A549 (cell line): ENCODE measurements at regions not wholly inside any gene's neighbourhood (a gene's known extent, or its start where the extent isn't known, plus 50 kb on each side); places are given as distances from the start of the nearest gene placed in this dataset.

Source experiments
- ATAC-seq, 2 experiments: fragments of 200-7000 bp in 1 of 2; fragments of >200 bp in 1 of 2; cut with Nextera tagmentation in 1 of 2; cut with Tn5 transposase in 1 of 2; 3 replicates each; pipeline versions ENCODE4 v1.8.0 to v1.9.1; 2018 to 2020; ENCODE audit warnings: mild to moderate bottlenecking in 1 of 2, moderate library complexity in 1 of 2
- CTCF ChIA-PET: fragments of 300-600 bp; sonication (Branson Sonifier 250); formaldehyde crosslinking; extraction: SDS; loops from one replicate; lab custom pipeline; 2021; ENCODE audit warnings: antibody characterized with exemption, inconsistent platforms; lab: Yijun Ruan, JAX
- POLR2A ChIA-PET: fragments of 350-600 bp; formaldehyde crosslinking; extraction: SDS; loops from one replicate; lab custom pipeline; 2021; ENCODE audit warnings: antibody characterized with exemption, inconsistent platforms; lab: Yijun Ruan, JAX
- DNase-seq, 2 experiments: peaks; one replicate each; pipeline versions ENCODE4 v3.0.0 to v3.0.0-alpha.2; 2011 to 2016; ENCODE audit warnings: low read depth in 1 of 2, low spot score in 1 of 2
- FAIRE-seq: peaks from 2 replicates; lab custom pipeline; 2011; peaks lifted over from hg19 to GRCh38; lab: Jason Lieb, UNC
- H3K27ac ChIP-seq, 2 experiments: fragments of >200 bp; sonication (Bioruptor Twin); formaldehyde crosslinking; 3 replicates each; pipeline ENCODE4 v1.5.1; 2016 to 2017
- H3K4me1 ChIP-seq: fragments of >200 bp; sonication (Bioruptor Twin); formaldehyde crosslinking; 3 replicates; pipeline ENCODE4 v1.6.1; 2016
- H3K4me2 ChIP-seq: fragments of >200 bp; sonication (Bioruptor Twin); formaldehyde crosslinking; 3 replicates; pipeline ENCODE4 v1.6.1; 2016
- H3K4me3 ChIP-seq: fragments of >200 bp; sonication (Bioruptor Twin); formaldehyde crosslinking; 3 replicates; pipeline ENCODE4 v1.5.1; 2016
- H3K9me3 ChIP-seq: fragments of >200 bp; sonication (Bioruptor Twin); formaldehyde crosslinking; 3 replicates; pipeline ENCODE4 v1.6.1; 2016
- BHLHE40 ChIP-seq: IDR thresholded peaks from 2 replicates; pipeline ENCODE4 v1.6.1; 2012; ENCODE audit warnings: low read depth, low read length, inconsistent platforms
- CBX8 ChIP-seq: fragments of 200-600 bp; sonication (generic); IDR thresholded peaks from 2 replicates; pipeline ENCODE4 v1.6.1; 2016
- CEBPB ChIP-seq, 2 experiments: fragments of >200 bp in 1 of 2; sonication (Bioruptor Twin) in 1 of 2; formaldehyde crosslinking in 1 of 2; IDR thresholded peaks; 2 replicates each; pipeline ENCODE4 v1.6.1; 2012 to 2016
- CHD4 ChIP-seq: fragments of 200-600 bp; sonication (generic); IDR thresholded peaks from 2 replicates; pipeline ENCODE4 v1.6.1; 2016; ENCODE audit warnings: antibody characterized with exemption, mild to moderate bottlenecking, borderline replicate concordance
- EHF ChIP-seq: fragments of 250-450 bp; sonication (Bioruptor Pico); IDR thresholded peaks from 2 replicates; pipeline ENCODE4 v1.5.0; 2020; ENCODE audit warnings: mild to moderate bottlenecking
- ESRRA ChIP-seq: fragments of 150-350 bp; IDR thresholded peaks from 2 replicates; pipeline ENCODE4 v1.6.1; 2014; ENCODE audit warnings: mild to moderate bottlenecking, low read length, borderline replicate concordance
- FOSB ChIP-seq: fragments of 250-450 bp; sonication (Bioruptor Pico); IDR thresholded peaks from 2 replicates; pipeline ENCODE4 v1.5.0; 2020; ENCODE audit warnings: mild to moderate bottlenecking, moderate library complexity
- FOXS1 ChIP-seq: fragments of 250-450 bp; sonication (Bioruptor Pico); IDR thresholded peaks from 2 replicates; pipeline ENCODE4 v1.5.0; 2020; ENCODE audit warnings: mild to moderate bottlenecking, moderate library complexity
- HDAC2 ChIP-seq: fragments of 200-600 bp; sonication (generic); IDR thresholded peaks from 2 replicates; pipeline ENCODE4 v1.6.1; 2016
- HOXA7 ChIP-seq: fragments of 250-450 bp; sonication (Bioruptor Pico); IDR thresholded peaks from 2 replicates; pipeline ENCODE4 v1.5.0; 2020; ENCODE audit warnings: mild to moderate bottlenecking, moderate library complexity
- HOXB13 ChIP-seq: fragments of 250-450 bp; sonication (Bioruptor Pico); IDR thresholded peaks from 2 replicates; pipeline ENCODE4 v1.5.0; 2020; ENCODE audit warnings: low read depth, mild to moderate bottlenecking, moderate library complexity
- HOXB5 ChIP-seq: fragments of 250-450 bp; sonication (Bioruptor Pico); IDR thresholded peaks from 2 replicates; pipeline ENCODE4 v1.5.0; 2020; ENCODE audit warnings: mild to moderate bottlenecking, moderate library complexity
- JUN ChIP-seq, 2 experiments: fragments of >200 bp; sonication (Bioruptor Twin); formaldehyde crosslinking; IDR thresholded peaks; 2 replicates in 1 of 2; 3 replicates in 1 of 2; pipeline ENCODE4 v1.6.1; 2016 to 2017
- KDM5A ChIP-seq: fragments of 200-600 bp; sonication (generic); IDR thresholded peaks from 2 replicates; pipeline ENCODE4 v1.6.1; 2016; ENCODE audit warnings: antibody characterized with exemption, mild to moderate bottlenecking
- MYC ChIP-seq: IDR thresholded peaks from 2 replicates; pipeline ENCODE4 v1.6.1; 2012; ENCODE audit warnings: mild to moderate bottlenecking, inconsistent platforms, low read length, improper control_type of control experiment, borderline replicate concordance
- NFE2L2 ChIP-seq: fragments of 150-350 bp; conservative IDR thresholded peaks from 2 replicates; pipeline ENCODE4 v1.6.1; 2014; ENCODE audit warnings: low read length
- NR3C1 ChIP-seq: fragments of >200 bp; sonication (Bioruptor Twin); formaldehyde crosslinking; IDR thresholded peaks from 3 replicates; pipeline ENCODE4 v1.6.1; 2017
- RAD21 ChIP-seq, 2 experiments: fragments of >200 bp in 1 of 2; sonication (Bioruptor Twin) in 1 of 2; formaldehyde crosslinking in 1 of 2; IDR thresholded peaks in 1 of 2; conservative IDR thresholded peaks in 1 of 2; 2 replicates in 1 of 2; 3 replicates in 1 of 2; pipeline ENCODE4 v1.6.1; 2012 to 2018; ENCODE audit warnings: inconsistent platforms in 1 of 2
- RFX5 ChIP-seq: fragments of 450-650 bp; IDR thresholded peaks from 2 replicates; pipeline ENCODE4 v1.7.1; 2014; ENCODE audit warnings: antibody characterized with exemption, mild to moderate bottlenecking, moderate library complexity
- RNF2 ChIP-seq: fragments of 200-600 bp; sonication (generic); IDR thresholded peaks from 2 replicates; pipeline ENCODE4 v1.6.1; 2016; ENCODE audit warnings: low read depth, mild to moderate bottlenecking, antibody characterized with exemption, moderate library complexity, borderline replicate concordance
- TFCP2L1 ChIP-seq: fragments of 250-450 bp; sonication (Bioruptor Pico); IDR thresholded peaks from 2 replicates; pipeline ENCODE4 v1.5.0; 2021; ENCODE audit warnings: mild to moderate bottlenecking
- TP53 ChIP-seq: fragments of 250-450 bp; sonication (Bioruptor Pico); IDR thresholded peaks from 2 replicates; pipeline ENCODE4 v1.5.0; 2021; ENCODE audit warnings: mild to moderate bottlenecking, moderate library complexity
- ZC3H11A ChIP-seq: fragments of 450-650 bp; IDR thresholded peaks from 2 replicates; pipeline ENCODE4 v1.6.1; 2014; ENCODE audit warnings: antibody characterized with exemption, mild to moderate bottlenecking
- ZFP36 ChIP-seq: fragments of 450-650 bp; IDR thresholded peaks from 2 replicates; pipeline ENCODE4 v1.6.1; 2014; ENCODE audit warnings: borderline replicate concordance; ENCODE audit not compliant: partially characterized antibody
- WGBS: methylation state at CpG from one replicate; pipeline ENCODE4 v1.1.6; 2017; ENCODE audit errors: missing lambda C conversion rate; 5-methylcytosine and 5-hydroxymethylcytosine counted together
- TF ChIP-seq, protein P1 (sequence below): IDR thresholded peaks from 2 replicates; pipeline ENCODE4 v1.6.1; 2012
- TF ChIP-seq, protein P2 (sequence below): fragments of 250-450 bp; sonication (Bioruptor Pico); IDR thresholded peaks from 2 replicates; pipeline ENCODE4 v1.5.0; 2021; ENCODE audit warnings: mild to moderate bottlenecking, moderate library complexity, borderline replicate concordance
- TF ChIP-seq, protein P3 (sequence below): fragments of >200 bp; sonication (Bioruptor Twin); formaldehyde crosslinking; IDR thresholded peaks from 3 replicates; pipeline ENCODE4 v1.6.1; 2016
- TF ChIP-seq, protein P4 (sequence below): fragments of 200-600 bp; sonication (generic); IDR thresholded peaks from 2 replicates; pipeline ENCODE4 v1.6.1; 2016; ENCODE audit warnings: antibody characterized with exemption, mild to moderate bottlenecking, moderate library complexity

DNA sequence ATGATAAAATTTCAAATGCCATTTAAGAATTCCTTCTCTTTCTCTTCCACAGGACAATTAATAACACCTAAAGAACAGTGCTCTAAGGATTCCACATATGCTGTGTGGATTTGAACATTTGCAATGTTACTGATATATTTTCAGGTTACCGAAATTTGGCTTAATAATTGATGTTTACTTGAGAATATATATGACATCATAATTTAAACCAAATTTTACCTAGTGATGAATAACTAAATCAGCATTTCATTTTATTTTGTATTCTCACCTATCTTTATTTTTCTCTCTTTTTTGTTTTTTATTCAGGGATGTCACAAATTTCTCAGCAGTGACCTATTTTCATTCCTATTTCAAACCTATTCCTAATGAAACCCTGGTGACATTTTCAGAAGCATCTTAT, 429.6 kb downstream of the SLCO4C1 start:
- POLR2A ChIA-PET, result no interaction called here
- Histone ChIP-seq H3K4me1 (no peaks in the 10 kb centered on the region), H3K27ac (no peak overlapping the region), H3K4me2 (no peak overlapping the region), H3K9me3 (0 out of 3 replicates have a peak, but pooled peaks cover 3% of the 10 kb centered on the region), H3K4me3 (no peak overlapping the region)
- DNase-seq (no peak), FAIRE-seq (no peak), ATAC-seq (no peak)
- WGBS, result 10% methylated on average over 1 of the region's 1 CpG
- CTCF ChIA-PET, result no interaction called here
- no peak for TF ChIP-seq HOXA7
- TF ChIP-seq ZFP36, result no peak
- TF ChIP-seq FOXS1 (CRISPR knock-in tag), result no peak
- TF ChIP-seq, protein P1, sequence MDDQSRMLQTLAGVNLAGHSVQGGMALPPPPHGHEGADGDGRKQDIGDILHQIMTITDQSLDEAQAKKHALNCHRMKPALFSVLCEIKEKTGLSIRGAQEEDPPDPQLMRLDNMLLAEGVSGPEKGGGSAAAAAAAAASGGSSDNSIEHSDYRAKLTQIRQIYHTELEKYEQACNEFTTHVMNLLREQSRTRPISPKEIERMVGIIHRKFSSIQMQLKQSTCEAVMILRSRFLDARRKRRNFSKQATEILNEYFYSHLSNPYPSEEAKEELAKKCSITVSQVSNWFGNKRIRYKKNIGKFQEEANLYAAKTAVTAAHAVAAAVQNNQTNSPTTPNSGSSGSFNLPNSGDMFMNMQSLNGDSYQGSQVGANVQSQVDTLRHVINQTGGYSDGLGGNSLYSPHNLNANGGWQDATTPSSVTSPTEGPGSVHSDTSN, result no peak
- TF ChIP-seq CBX8, result no peak
- TF ChIP-seq, protein P2, sequence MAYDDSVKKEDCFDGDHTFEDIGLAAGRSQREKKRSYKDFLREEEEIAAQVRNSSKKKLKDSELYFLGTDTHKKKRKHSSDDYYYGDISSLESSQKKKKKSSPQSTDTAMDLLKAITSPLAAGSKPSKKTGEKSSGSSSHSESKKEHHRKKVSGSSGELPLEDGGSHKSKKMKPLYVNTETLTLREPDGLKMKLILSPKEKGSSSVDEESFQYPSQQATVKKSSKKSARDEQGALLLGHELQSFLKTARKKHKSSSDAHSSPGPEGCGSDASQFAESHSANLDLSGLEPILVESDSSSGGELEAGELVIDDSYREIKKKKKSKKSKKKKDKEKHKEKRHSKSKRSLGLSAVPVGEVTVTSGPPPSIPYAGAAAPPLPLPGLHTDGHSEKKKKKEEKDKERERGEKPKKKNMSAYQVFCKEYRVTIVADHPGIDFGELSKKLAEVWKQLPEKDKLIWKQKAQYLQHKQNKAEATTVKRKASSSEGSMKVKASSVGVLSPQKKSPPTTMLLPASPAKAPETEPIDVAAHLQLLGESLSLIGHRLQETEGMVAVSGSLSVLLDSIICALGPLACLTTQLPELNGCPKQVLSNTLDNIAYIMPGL (CRISPR knock-in tag), result no peak
- TF ChIP-seq RFX5, result no peak
- no peak for TF ChIP-seq ESRRA
- no peak for TF ChIP-seq HDAC2
- TF ChIP-seq CHD4, result no peak
- TF ChIP-seq, protein P3, sequence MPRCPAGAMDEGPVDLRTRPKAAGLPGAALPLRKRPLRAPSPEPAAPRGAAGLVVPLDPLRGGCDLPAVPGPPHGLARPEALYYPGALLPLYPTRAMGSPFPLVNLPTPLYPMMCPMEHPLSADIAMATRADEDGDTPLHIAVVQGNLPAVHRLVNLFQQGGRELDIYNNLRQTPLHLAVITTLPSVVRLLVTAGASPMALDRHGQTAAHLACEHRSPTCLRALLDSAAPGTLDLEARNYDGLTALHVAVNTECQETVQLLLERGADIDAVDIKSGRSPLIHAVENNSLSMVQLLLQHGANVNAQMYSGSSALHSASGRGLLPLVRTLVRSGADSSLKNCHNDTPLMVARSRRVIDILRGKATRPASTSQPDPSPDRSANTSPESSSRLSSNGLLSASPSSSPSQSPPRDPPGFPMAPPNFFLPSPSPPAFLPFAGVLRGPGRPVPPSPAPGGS, result no peak
- TF ChIP-seq MYC, result no peak
- no peak for TF ChIP-seq RNF2
- no peak for TF ChIP-seq CEBPB (IDR thresholded peaks at IDR 0.05)
- TF ChIP-seq KDM5A, result no peak

DNA sequence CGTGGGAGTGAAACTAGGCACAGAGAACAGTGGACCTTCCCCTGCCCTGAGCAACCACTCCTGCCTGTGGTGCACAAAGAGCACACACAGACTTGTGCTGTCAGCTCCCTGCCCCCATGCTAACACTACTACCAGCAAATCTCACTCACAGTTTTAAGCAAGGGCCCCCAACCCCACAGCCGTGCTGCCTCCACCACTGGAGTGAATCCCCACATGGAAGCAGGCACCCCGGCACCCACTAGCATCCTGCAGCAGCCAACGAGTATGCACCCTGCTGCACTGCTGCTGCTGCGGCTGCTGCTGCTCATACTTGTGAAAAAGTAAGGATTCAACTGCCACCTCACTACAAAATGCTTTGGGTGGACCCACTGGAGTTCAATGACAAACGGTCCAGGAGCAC, 435.5 kb downstream of the SLCO4C1 start:
- no peak for TF ChIP-seq NFE2L2
- TF ChIP-seq TFCP2L1 (CRISPR knock-in tag), result no peak
- TF ChIP-seq FOSB (CRISPR knock-in tag), result no peak
- no peak for TF ChIP-seq RAD21 (conservative IDR thresholded peaks at IDR 0.05 in 1 of 2, IDR thresholded peaks at IDR 0.05 in 1 of 2)
- TF ChIP-seq CEBPB (IDR thresholded peaks at IDR 0.05), result no peak
- Histone ChIP-seq H3K4me2 (no peak overlapping the region), H3K4me3 (no peak overlapping the region), H3K4me1 (no peaks in the 10 kb centered on the region), H3K27ac (no peak overlapping the region), H3K9me3 (0 out of 3 replicates have a peak, but pooled peaks cover 3% of the 10 kb centered on the region)
- ChIA-PET CTCF (no interaction called here), POLR2A (no interaction called here)
- FAIRE-seq (no peak), ATAC-seq (no peak), DNase-seq (no peak)
- WGBS, result 31% methylated on average over 5 of the region's 6 CpGs

DNA sequence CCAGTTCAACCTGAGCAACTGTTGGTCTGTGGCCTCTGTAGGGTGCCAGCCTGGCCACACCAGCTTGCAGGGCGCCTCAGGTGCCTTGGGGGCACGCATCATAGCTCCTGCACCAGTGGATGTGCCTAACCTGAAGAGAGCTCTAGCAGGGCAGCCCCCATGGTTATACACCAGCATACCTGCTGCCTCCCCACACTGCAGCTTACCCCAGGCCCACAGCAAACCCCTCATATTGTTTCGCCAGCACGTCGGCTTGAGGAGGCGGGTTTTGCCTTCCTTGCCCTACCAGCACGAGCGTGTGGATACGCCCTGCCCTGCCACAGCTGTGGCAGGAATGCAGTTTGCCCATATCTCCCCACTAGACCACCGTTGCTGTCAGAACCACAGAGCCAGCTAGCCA, 435.9 kb downstream of the SLCO4C1 start:
- 0 out of 3 replicates have a peak, but pooled peaks cover 3% of the 10 kb centered on the region for H3K9me3 ChIP-seq
- 54% methylated on average over 8 of the region's 10 CpGs for WGBS
- DNase-seq (no peak), ATAC-seq (no peak), FAIRE-seq (no peak)
- no peak overlapping the region for H3K4me3 ChIP-seq
- POLR2A ChIA-PET, result no interaction called here
- no peak overlapping the region for H3K4me2 ChIP-seq
- CTCF ChIA-PET, result no interaction called here
- no peaks in the 10 kb centered on the region for H3K4me1 ChIP-seq
- H3K27ac ChIP-seq, result no peak overlapping the region
- TF ChIP-seq HOXB13 (CRISPR knock-in tag) (no peak), BHLHE40 (no peak), JUN (IDR thresholded peaks at IDR 0.05) (no peak), ZC3H11A (no peak), HDAC2 (no peak), CEBPB (IDR thresholded peaks at IDR 0.05) (no peak), NR3C1 (no peak), RNF2 (no peak), EHF (CRISPR knock-in tag) (no peak), HOXB5 (CRISPR knock-in tag) (no peak), TP53 (no peak)
- TF ChIP-seq, protein P4, sequence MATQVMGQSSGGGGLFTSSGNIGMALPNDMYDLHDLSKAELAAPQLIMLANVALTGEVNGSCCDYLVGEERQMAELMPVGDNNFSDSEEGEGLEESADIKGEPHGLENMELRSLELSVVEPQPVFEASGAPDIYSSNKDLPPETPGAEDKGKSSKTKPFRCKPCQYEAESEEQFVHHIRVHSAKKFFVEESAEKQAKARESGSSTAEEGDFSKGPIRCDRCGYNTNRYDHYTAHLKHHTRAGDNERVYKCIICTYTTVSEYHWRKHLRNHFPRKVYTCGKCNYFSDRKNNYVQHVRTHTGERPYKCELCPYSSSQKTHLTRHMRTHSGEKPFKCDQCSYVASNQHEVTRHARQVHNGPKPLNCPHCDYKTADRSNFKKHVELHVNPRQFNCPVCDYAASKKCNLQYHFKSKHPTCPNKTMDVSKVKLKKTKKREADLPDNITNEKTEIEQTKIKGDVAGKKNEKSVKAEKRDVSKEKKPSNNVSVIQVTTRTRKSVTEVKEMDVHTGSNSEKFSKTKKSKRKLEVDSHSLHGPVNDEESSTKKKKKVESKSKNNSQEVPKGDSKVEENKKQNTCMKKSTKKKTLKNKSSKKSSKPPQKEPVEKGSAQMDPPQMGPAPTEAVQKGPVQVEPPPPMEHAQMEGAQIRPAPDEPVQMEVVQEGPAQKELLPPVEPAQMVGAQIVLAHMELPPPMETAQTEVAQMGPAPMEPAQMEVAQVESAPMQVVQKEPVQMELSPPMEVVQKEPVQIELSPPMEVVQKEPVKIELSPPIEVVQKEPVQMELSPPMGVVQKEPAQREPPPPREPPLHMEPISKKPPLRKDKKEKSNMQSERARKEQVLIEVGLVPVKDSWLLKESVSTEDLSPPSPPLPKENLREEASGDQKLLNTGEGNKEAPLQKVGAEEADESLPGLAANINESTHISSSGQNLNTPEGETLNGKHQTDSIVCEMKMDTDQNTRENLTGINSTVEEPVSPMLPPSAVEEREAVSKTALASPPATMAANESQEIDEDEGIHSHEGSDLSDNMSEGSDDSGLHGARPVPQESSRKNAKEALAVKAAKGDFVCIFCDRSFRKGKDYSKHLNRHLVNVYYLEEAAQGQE, result no peak
